Prostate gland (tissue), 2 donors: ENCODE measurements at regions not wholly inside any gene's neighbourhood (a gene's known extent, or its start where the extent isn't known, plus 50 kb on each side); places are given as distances from the start of the nearest gene placed in this dataset.

Experiments used
- POLR2A ChIP-seq: fragments of 450-650 bp; IDR thresholded peaks from one replicate; pipeline ENCODE4 v1.6.1; 2016; ENCODE audit warnings: antibody characterized with exemption, mild to moderate bottlenecking
- TF ChIP-seq, protein P1 (sequence below), 4 experiments: fragments of 200-600 bp in 2 of 4; fragments of 450-650 bp in 2 of 4; sonication (generic) in 2 of 4; IDR thresholded peaks; 1 replicate in 3 of 4; 2 replicates in 1 of 4; pipeline ENCODE4 v1.5.1; 2016 to 2019; ENCODE audit warnings: antibody characterized with exemption in 4 of 4, mild to moderate bottlenecking in 2 of 4, moderate library complexity in 2 of 4

DNA sequence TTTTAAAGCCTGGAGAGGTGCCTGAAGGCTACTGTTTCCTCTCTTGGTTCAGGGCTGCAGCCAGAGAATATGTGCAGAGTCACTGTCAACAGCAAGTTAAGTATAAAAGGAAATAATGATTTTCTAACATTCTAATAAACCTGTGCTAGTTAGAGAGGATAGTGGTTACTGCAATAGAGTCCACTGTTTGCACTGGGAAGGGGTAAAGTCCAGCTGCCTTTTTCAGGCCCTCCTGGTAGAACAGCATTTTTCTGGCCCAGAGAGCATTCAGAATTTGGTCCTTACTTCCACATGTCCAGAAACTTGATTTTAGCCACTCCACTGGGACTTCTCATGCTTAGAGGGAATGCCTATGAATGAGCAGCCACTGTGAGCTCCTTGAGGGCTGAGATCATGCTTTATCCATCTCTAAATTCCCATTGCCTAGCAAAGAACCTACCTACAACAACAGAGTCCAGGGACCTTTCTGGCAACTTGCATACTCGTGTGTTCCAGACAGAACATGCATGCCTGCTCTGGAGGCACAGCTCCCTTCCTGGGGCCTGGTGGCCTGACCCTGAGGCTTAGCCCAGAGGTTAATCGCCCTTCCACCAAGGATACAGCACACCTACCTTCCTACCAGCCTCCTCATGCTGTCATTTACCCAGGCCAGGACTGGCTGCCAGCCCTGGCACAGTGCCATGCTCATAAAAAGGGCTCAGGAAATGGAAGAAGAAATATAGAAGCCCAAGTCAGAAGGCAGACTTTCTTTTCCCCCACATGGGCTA lies 50.3 kb upstream of the ATP13A3 start:
- no peak for TF ChIP-seq POLR2A
- TF ChIP-seq, protein P1, sequence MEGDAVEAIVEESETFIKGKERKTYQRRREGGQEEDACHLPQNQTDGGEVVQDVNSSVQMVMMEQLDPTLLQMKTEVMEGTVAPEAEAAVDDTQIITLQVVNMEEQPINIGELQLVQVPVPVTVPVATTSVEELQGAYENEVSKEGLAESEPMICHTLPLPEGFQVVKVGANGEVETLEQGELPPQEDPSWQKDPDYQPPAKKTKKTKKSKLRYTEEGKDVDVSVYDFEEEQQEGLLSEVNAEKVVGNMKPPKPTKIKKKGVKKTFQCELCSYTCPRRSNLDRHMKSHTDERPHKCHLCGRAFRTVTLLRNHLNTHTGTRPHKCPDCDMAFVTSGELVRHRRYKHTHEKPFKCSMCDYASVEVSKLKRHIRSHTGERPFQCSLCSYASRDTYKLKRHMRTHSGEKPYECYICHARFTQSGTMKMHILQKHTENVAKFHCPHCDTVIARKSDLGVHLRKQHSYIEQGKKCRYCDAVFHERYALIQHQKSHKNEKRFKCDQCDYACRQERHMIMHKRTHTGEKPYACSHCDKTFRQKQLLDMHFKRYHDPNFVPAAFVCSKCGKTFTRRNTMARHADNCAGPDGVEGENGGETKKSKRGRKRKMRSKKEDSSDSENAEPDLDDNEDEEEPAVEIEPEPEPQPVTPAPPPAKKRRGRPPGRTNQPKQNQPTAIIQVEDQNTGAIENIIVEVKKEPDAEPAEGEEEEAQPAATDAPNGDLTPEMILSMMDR (IDR thresholded peaks at IDR 0.05): no peak
